Gastroesophageal sphincter (tissue), 3 donors: ENCODE measurements at regions not wholly inside any gene's neighbourhood (a gene's known extent, or its start where the extent isn't known, plus 50 kb on each side); places are given as distances from the start of the nearest gene placed in this dataset.

Experiments used
- POLR2A ChIP-seq, 2 donors: fragments of 450-650 bp; IDR thresholded peaks; one replicate each; pipeline ENCODE4 v1.6.1; 2017; ENCODE audit warnings: antibody characterized with exemption in 2 of 2, mild to moderate bottlenecking in 2 of 2, moderate library complexity in 1 of 2
- TF ChIP-seq, protein P1 (sequence below), 4 experiments: fragments of 200-600 bp in 2 of 4; fragments of 450-650 bp in 2 of 4; sonication (generic) in 1 of 4; IDR thresholded peaks; one replicate each; pipeline ENCODE4 v1.5.1; 2017 to 2019; ENCODE audit warnings: antibody characterized with exemption in 4 of 4, mild to moderate bottlenecking in 2 of 4, moderate library complexity in 2 of 4

DNA sequence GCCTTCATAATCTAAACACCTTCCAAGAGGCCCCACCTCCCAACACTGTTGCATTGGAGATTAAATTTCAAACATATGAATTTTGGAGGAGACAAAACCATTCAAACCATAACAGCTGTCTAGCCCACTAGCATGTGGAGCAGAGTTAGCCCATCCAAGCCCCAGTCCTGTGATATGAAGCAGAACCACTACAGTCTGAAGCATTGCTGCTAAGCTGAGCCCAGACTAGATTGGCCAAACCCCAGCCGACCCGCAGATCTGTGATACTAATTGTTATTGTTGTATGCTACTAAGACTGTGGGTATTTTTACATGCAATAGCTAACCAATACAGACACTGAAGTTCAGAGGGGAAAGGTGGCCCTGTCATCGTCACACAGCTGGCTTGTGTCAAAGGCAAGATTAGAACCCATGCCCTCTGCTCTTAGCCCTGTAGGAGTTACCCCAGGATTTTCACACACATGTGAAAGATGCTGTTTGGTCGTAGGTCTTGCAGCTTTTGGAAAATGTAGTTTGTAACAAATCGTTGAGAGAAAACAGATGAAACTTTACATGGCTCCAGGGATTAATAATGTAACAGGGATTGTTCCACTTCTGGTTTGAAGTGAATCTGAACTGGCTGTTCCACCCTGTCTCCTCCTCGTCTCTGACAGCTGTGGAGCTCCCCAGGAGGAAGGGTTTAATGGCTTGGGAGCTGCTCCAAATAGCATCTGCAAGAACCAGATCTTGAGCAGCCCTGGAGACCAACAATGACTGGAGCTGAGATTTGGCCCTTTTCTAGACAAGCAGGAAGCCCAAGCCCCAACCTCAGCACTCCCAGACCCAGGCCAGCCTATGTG lies 517.5 kb downstream of the MID1IP1 start:
- no peak for TF ChIP-seq POLR2A (IDR thresholded peaks at IDR 0.05)
- TF ChIP-seq, protein P1, sequence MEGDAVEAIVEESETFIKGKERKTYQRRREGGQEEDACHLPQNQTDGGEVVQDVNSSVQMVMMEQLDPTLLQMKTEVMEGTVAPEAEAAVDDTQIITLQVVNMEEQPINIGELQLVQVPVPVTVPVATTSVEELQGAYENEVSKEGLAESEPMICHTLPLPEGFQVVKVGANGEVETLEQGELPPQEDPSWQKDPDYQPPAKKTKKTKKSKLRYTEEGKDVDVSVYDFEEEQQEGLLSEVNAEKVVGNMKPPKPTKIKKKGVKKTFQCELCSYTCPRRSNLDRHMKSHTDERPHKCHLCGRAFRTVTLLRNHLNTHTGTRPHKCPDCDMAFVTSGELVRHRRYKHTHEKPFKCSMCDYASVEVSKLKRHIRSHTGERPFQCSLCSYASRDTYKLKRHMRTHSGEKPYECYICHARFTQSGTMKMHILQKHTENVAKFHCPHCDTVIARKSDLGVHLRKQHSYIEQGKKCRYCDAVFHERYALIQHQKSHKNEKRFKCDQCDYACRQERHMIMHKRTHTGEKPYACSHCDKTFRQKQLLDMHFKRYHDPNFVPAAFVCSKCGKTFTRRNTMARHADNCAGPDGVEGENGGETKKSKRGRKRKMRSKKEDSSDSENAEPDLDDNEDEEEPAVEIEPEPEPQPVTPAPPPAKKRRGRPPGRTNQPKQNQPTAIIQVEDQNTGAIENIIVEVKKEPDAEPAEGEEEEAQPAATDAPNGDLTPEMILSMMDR (IDR thresholded peaks at IDR 0.05) = no peak
